Activated T-cell treated with anti-CD3 and anti-CD28 coated beads, Interleukin-2, amount 50 U/mL, for 24 hours (primary cell): ENCODE measurements at regions not wholly inside any gene's neighbourhood (a gene's known extent, or its start where the extent isn't known, plus 50 kb on each side); places are given as distances from the start of the nearest gene placed in this dataset.
A peak's percentile ranks its signal among the peaks of the same experiment; 100 is the strongest.

Experiments used
- DNase-seq: peaks from one replicate; pipeline ENCODE4 v3.0.0-alpha.2; 2020
- H3K27ac Mint-ChIP-seq: 2 replicates; pipeline ENCODE4 v1.8.0; 2020; ENCODE audit warnings: mild to moderate bottlenecking, mixed read lengths
- H3K27me3 Mint-ChIP-seq: 2 replicates; pipeline ENCODE4 v1.8.0; 2020; ENCODE audit warnings: mixed read lengths
- H3K36me3 Mint-ChIP-seq: 2 replicates; pipeline ENCODE4 v1.8.0; 2020; ENCODE audit warnings: low read depth, mixed read lengths
- H3K4me1 Mint-ChIP-seq: 2 replicates; pipeline ENCODE4 v1.8.0; 2020; ENCODE audit warnings: low read depth, mixed read lengths
- H3K4me3 Mint-ChIP-seq: 2 replicates; pipeline ENCODE4 v1.8.0; 2020; ENCODE audit warnings: mild to moderate bottlenecking, moderate library complexity, mixed read lengths
- H3K9me3 Mint-ChIP-seq: 2 replicates; pipeline ENCODE4 v1.8.0; 2020; ENCODE audit warnings: mixed read lengths

GRCh38 chr17:74002241-74002640, 201.2 kb upstream of the RPL38 start:
- H3K9me3 Mint-ChIP-seq = no peaks in the 10 kb centered on the region
- H3K36me3 Mint-ChIP-seq = no peaks in the 10 kb centered on the region
- no peak for DNase-seq
- peaks cover 21% of the 10 kb centered on the region for H3K27me3 Mint-ChIP-seq
- peaks cover 3% of the 10 kb centered on the region for H3K4me1 Mint-ChIP-seq
- no peak overlapping the region for H3K27ac Mint-ChIP-seq
- H3K4me3 Mint-ChIP-seq = no peak overlapping the region

GRCh38 chr17:74004056-74004455, 199.4 kb upstream of the RPL38 start:
- H3K4me1 Mint-ChIP-seq = peaks cover 8% of the 10 kb centered on the region
- no peak overlapping the region for H3K4me3 Mint-ChIP-seq
- no peak for DNase-seq
- no peaks in the 10 kb centered on the region for H3K9me3 Mint-ChIP-seq
- H3K27ac Mint-ChIP-seq = no peak overlapping the region
- no peaks in the 10 kb centered on the region for H3K36me3 Mint-ChIP-seq
- peaks cover 15% of the 10 kb centered on the region for H3K27me3 Mint-ChIP-seq

GRCh38 chr17:74005790-74006189, 197.7 kb upstream of the RPL38 start:
- peaks cover 8% of the 10 kb centered on the region for H3K4me1 Mint-ChIP-seq
- H3K36me3 Mint-ChIP-seq = no peaks in the 10 kb centered on the region
- peaks cover 15% of the 10 kb centered on the region for H3K27me3 Mint-ChIP-seq
- no peak overlapping the region for H3K4me3 Mint-ChIP-seq
- H3K27ac Mint-ChIP-seq = no peak overlapping the region
- no peaks in the 10 kb centered on the region for H3K9me3 Mint-ChIP-seq
- no peak for DNase-seq

GRCh38 chr17:74006371-74006770, 197.1 kb upstream of the RPL38 start:
- peaks cover 15% of the 10 kb centered on the region for H3K27me3 Mint-ChIP-seq

GRCh38 chr17:74008196-74008595, 195.3 kb upstream of the RPL38 start:
- H3K27me3 Mint-ChIP-seq = peaks cover 15% of the 10 kb centered on the region
- H3K27ac Mint-ChIP-seq = no peak overlapping the region
- H3K4me1 Mint-ChIP-seq = peaks cover 23% of the 10 kb centered on the region
- DNase-seq = peak; percentile 39
- no peaks in the 10 kb centered on the region for H3K36me3 Mint-ChIP-seq
- H3K4me3 Mint-ChIP-seq = no peak overlapping the region
- no peaks in the 10 kb centered on the region for H3K9me3 Mint-ChIP-seq

More at GRCh38 chr17:74006371-74006770, 197.1 kb upstream of the RPL38 start:
- no peak for DNase-seq
- Mint-ChIP-seq H3K36me3 (no peaks in the 10 kb centered on the region), H3K27ac (no peak overlapping the region), H3K4me3 (no peak overlapping the region), H3K9me3 (no peaks in the 10 kb centered on the region), H3K4me1 (peaks cover 9% of the 10 kb centered on the region)

- H3K27me3 Mint-ChIP-seq = peaks cover 10% of the 10 kb centered on the region
- no peak overlapping the region for H3K4me3 Mint-ChIP-seq
- H3K9me3 Mint-ChIP-seq = no peaks in the 10 kb centered on the region
- H3K27ac Mint-ChIP-seq = no peak overlapping the region
- no peak for DNase-seq
- no peaks in the 10 kb centered on the region for H3K36me3 Mint-ChIP-seq
- H3K4me1 Mint-ChIP-seq = peaks cover 26% of the 10 kb centered on the region
Measured at GRCh38 chr17:74009056-74009625, 194.3 kb upstream of the RPL38 start.

GRCh38 chr17:74010903-74011302, 192.6 kb upstream of the RPL38 start:
- Mint-ChIP-seq H3K27ac (no peak overlapping the region), H3K9me3 (peaks cover 3% of the 10 kb centered on the region), H3K36me3 (no peaks in the 10 kb centered on the region), H3K4me1 (peaks cover 26% of the 10 kb centered on the region), H3K27me3 (peaks cover 10% of the 10 kb centered on the region), H3K4me3 (no peak overlapping the region)
- DNase-seq = no peak

GRCh38 chr17:74011966-74012365, 191.5 kb upstream of the RPL38 start:
- Mint-ChIP-seq H3K27ac (no peak overlapping the region), H3K4me1 (peaks cover 26% of the 10 kb centered on the region), H3K9me3 (peaks cover 3% of the 10 kb centered on the region), H3K27me3 (peaks cover 7% of the 10 kb centered on the region), H3K36me3 (no peaks in the 10 kb centered on the region), H3K4me3 (no peak overlapping the region)
- DNase-seq = no peak

GRCh38 chr17:74012465-74012864, 191.0 kb upstream of the RPL38 start:
- no peak for DNase-seq
- peaks cover 26% of the 10 kb centered on the region for H3K4me1 Mint-ChIP-seq
- H3K36me3 Mint-ChIP-seq = no peaks in the 10 kb centered on the region
- peak overlapping the region; percentile 35 for H3K27ac Mint-ChIP-seq
- H3K27me3 Mint-ChIP-seq = peaks cover 5% of the 10 kb centered on the region
- peaks cover 3% of the 10 kb centered on the region for H3K9me3 Mint-ChIP-seq
- H3K4me3 Mint-ChIP-seq = no peak overlapping the region

GRCh38 chr17:74015316-74015715, 188.2 kb upstream of the RPL38 start:
- H3K36me3 Mint-ChIP-seq = no peaks in the 10 kb centered on the region
- no peak overlapping the region for H3K27ac Mint-ChIP-seq
- DNase-seq = no peak
- no peak overlapping the region for H3K4me3 Mint-ChIP-seq
- H3K9me3 Mint-ChIP-seq = peaks cover 3% of the 10 kb centered on the region
- H3K27me3 Mint-ChIP-seq = peaks cover 3% of the 10 kb centered on the region
- H3K4me1 Mint-ChIP-seq = peaks cover 19% of the 10 kb centered on the region

- no peak for DNase-seq
- Mint-ChIP-seq H3K9me3 (peaks cover 3% of the 10 kb centered on the region), H3K27me3 (peaks cover 3% of the 10 kb centered on the region), H3K4me3 (no peak overlapping the region), H3K27ac (no peak overlapping the region), H3K4me1 (peaks cover 19% of the 10 kb centered on the region), H3K36me3 (no peaks in the 10 kb centered on the region)
Measured at GRCh38 chr17:74015990-74016389, 187.5 kb upstream of the RPL38 start.

GRCh38 chr17:74016461-74016860, 187.0 kb upstream of the RPL38 start:
- Mint-ChIP-seq H3K27ac (no peak overlapping the region), H3K9me3 (peaks cover 3% of the 10 kb centered on the region), H3K4me3 (no peak overlapping the region), H3K4me1 (peaks cover 18% of the 10 kb centered on the region), H3K36me3 (no peaks in the 10 kb centered on the region), H3K27me3 (peaks cover 3% of the 10 kb centered on the region)
- no peak for DNase-seq

GRCh38 chr17:74017466-74017865, 186.0 kb upstream of the RPL38 start:
- no peaks in the 10 kb centered on the region for H3K36me3 Mint-ChIP-seq
- H3K27me3 Mint-ChIP-seq = peaks cover 3% of the 10 kb centered on the region
- no peak overlapping the region for H3K4me3 Mint-ChIP-seq
- no peak overlapping the region for H3K27ac Mint-ChIP-seq
- H3K9me3 Mint-ChIP-seq = peaks cover 3% of the 10 kb centered on the region
- H3K4me1 Mint-ChIP-seq = peaks cover 9% of the 10 kb centered on the region
- no peak for DNase-seq

- Mint-ChIP-seq H3K27me3 (peaks cover 3% of the 10 kb centered on the region), H3K4me1 (peaks cover 4% of the 10 kb centered on the region), H3K27ac (no peak overlapping the region), H3K9me3 (peaks cover 3% of the 10 kb centered on the region), H3K36me3 (no peaks in the 10 kb centered on the region), H3K4me3 (no peak overlapping the region)
- no peak for DNase-seq
Measured at GRCh38 chr17:74018115-74018514, 185.4 kb upstream of the RPL38 start.

GRCh38 chr17:74019271-74019670, 184.2 kb upstream of the RPL38 start:
- Mint-ChIP-seq H3K27me3 (peaks cover 3% of the 10 kb centered on the region), H3K4me1 (no peaks in the 10 kb centered on the region), H3K36me3 (no peaks in the 10 kb centered on the region), H3K9me3 (peaks cover 3% of the 10 kb centered on the region), H3K27ac (no peak overlapping the region), H3K4me3 (no peak overlapping the region)
- no peak for DNase-seq

- Mint-ChIP-seq H3K36me3 (no peaks in the 10 kb centered on the region), H3K27ac (no peak overlapping the region), H3K9me3 (peaks cover 3% of the 10 kb centered on the region), H3K27me3 (peaks cover 3% of the 10 kb centered on the region), H3K4me3 (no peak overlapping the region), H3K4me1 (no peaks in the 10 kb centered on the region)
- no peak for DNase-seq
Measured at GRCh38 chr17:74019860-74020259, 183.6 kb upstream of the RPL38 start.
